ENCODE measurements at regions not wholly inside any gene's neighbourhood (a gene's known extent, or its start where the extent isn't known, plus 50 kb on each side); places are given as distances from the start of the nearest gene placed in this dataset.

DNA sequence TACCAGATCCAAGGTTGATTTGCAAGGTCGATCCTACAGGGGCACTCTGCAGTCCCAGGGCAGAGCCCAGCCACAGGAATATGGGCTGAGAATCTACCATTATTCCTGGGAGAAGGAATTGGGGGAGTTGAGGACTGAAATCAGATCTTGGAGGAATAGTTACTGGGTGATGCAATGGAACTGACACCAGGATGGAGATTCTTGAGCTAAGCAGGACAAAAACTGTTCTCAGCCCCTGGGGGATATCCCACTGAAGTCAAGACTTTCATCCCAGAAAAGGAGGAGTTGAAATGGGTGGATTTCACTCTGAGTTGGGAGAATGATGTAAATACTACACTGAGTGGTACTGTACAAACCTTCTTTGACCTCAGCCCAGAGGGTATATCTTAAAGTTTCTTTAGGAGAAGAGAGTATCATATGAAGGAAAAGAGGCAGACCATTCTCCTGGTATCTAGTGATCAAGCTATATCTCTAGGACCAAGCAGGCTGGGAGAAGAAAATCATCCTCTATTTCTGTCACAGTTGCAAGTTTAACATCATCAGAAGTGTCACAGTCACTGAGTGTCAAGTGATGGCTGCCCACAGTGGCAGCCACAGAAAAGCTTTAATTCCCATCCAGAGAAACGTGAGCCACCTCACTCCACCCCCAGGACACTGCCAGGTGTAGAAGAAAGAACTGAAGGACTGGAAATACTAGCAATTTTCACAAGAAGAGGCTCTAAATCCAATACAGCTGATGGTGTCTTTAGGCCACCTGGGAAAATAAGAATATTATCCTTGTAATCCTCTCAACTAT, 181.9 kb downstream of the NUAK1 start:
- DNase-seq (ENCODE audit: low read depth) = no peak
- no peaks in the 10 kb centered on the region for H3K36me3 ChIP-seq (ENCODE audit: control insufficient read depth, insufficient read depth, low read length)
- ChIA-PET POLR2A (no interaction called here), CTCF (interaction anchor here (1.0 kb wide), 2 partner anchors 180 to 251 kb away, joined by 3 read pairs; no protein-coding TSS in a partner anchor)
- H3K27me3 ChIP-seq (ENCODE audit: control insufficient read depth, insufficient read depth, low read length) = no peaks in the 10 kb centered on the region
- no peak for TF ChIP-seq CTCF (IDR thresholded peaks at IDR 0.05; ENCODE audit: insufficient read depth, low read depth, low read length)
- no peak overlapping the region for H3K4me3 ChIP-seq (ENCODE audit: low read depth, low read length)

- DNase-seq (ENCODE audit: low read depth) = no peak
- CTCF ChIA-PET = interaction anchor here (1.2 to 1.9 kb wide), 2 partner anchors 8 to 254 kb away, joined by 4 read pairs; no protein-coding TSS in a partner anchor
Observed at GRCh38 chr12:105960319-105961083, 178.3 kb downstream of the NUAK1 start.

GRCh38 chr12:105961821-105962671, 176.7 kb downstream of the NUAK1 start:
- Histone ChIP-seq H3K27me3 (ENCODE audit: control insufficient read depth, insufficient read depth, low read length) (no peaks in the 10 kb centered on the region), H3K4me3 (ENCODE audit: low read depth, low read length) (no peak overlapping the region), H3K36me3 (ENCODE audit: control insufficient read depth, insufficient read depth, low read length) (no peaks in the 10 kb centered on the region)
- no peak for DNase-seq (ENCODE audit: low read depth)
- CTCF ChIA-PET = interaction anchor here (0.9 to 1.9 kb wide), 4 partner anchors 10 to 174 kb away, joined by 3 to 4 read pairs (median 4); no protein-coding TSS in a partner anchor
- no peak for TF ChIP-seq CTCF (IDR thresholded peaks at IDR 0.05; ENCODE audit: insufficient read depth, low read depth, low read length)
- POLR2A ChIA-PET = interaction anchor here (0.6 kb wide), 1 partner anchor 350 kb away, joined by 7 read pairs; no protein-coding TSS in a partner anchor

More at GRCh38 chr12:105960319-105961083, 178.3 kb downstream of the NUAK1 start:
- POLR2A ChIA-PET = no interaction called here
- TF ChIP-seq CTCF (IDR thresholded peaks at IDR 0.05; ENCODE audit: insufficient read depth, low read depth, low read length) = no peak
- Histone ChIP-seq H3K36me3 (ENCODE audit: control insufficient read depth, insufficient read depth, low read length) (no peaks in the 10 kb centered on the region), H3K27me3 (ENCODE audit: control insufficient read depth, insufficient read depth, low read length) (no peaks in the 10 kb centered on the region), H3K4me3 (ENCODE audit: low read depth, low read length) (no peak overlapping the region)

DNA sequence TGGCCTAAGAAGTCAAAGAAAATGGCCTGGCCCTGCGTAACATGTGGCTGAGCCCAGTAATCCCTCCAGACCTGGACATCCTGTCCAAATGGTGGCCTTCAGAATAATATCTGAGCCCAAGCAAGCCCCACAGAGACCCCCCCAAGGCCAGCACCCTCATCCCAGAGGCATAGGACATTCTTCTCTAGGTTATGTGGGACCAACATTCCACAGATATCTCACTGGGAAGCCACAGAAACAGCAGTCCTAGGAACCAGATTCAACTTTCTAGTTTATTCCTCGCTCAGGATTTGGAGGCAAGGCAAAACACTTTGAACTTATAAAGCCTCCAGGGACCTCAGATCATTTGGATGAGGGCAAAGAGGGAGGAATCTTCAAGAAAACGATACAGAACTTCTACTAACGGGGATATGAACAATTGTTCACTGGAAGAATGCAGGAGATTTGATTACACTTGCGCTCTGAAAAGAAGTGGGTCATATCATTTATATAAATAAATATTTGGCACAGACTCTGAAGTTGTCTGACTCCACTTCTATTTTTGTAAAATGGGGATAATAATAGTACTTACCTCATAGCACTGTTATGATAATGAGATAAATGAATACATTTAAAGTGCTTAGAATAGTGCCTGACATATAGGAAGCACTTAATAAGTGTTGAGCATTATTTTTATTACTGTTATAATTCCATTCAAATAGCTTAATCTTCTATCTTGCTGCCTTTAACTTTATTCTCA, 171.5 kb downstream of the NUAK1 start:
- ChIA-PET POLR2A (interaction anchor here (0.6 kb wide), 1 partner anchor 63 kb away, joined by 3 read pairs; no protein-coding TSS in a partner anchor), CTCF (no interaction called here)
- Histone ChIP-seq H3K27me3 (ENCODE audit: control insufficient read depth, insufficient read depth, low read length) (no peaks in the 10 kb centered on the region), H3K4me3 (ENCODE audit: low read depth, low read length) (no peak overlapping the region), H3K36me3 (ENCODE audit: control insufficient read depth, insufficient read depth, low read length) (no peaks in the 10 kb centered on the region)
- no peak for TF ChIP-seq CTCF (IDR thresholded peaks at IDR 0.05; ENCODE audit: insufficient read depth, low read depth, low read length)
- DNase-seq (ENCODE audit: low read depth) = no peak
